ENCODE measurements at regions not wholly inside any gene's neighbourhood (a gene's known extent, or its start where the extent isn't known, plus 50 kb on each side); places are given as distances from the start of the nearest gene placed in this dataset.
"Not testable (repeated sequence)": the region's sequence is repeated elsewhere in the genome, so short reads cannot be mapped to it uniquely, and the experiment has no call there.

DNA sequence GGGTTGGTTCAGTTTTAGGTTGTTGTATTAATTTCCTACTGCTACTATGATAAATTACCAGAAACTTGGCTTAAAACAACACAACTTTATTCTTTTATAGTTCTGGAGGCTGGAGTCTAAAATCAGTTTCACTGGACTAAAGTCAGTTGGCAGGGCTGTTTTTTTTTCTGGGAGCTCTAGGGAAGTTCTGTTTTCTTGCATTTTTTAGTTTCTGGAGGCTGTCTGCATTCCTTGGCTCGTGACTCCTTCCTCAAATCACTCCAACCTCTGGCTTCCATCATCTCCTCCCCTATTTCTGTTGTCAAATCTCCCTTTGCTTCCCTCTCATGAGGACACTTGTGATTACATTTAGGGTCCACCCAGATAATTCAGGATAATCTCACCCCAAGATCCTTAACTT, 51.3 kb upstream of the SUB1 start:
- no peak for DNase-seq

DNA sequence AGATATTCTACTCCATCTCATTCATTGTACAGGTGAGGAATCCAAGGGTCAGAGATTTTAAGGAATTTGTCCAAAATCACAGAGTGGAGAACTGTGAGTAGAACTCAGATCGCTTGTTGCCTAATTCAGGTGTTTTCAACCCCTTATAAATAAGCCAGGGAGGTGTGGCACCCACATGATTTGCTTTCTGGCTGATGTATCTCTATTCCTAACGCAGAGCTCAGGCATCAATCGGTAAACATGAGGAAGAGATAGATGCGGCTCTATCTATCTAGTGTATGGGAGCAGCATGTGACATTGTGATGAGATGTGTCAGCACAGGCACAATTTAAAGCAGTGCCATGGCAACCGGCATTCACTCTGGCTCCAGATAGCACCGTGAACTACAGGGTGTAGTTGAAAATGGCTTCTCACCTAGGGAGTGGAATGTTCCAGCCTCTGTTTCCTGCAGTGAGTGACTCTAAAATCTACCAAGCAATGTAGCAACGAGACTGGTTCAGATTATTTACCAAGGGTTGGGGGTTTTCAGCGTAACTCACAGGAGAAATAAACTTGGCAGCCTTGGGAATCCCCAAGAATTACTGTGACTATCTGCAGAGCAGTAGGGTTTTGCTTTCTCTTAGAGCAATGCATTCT, 53.4 kb upstream of the SUB1 start:
- peak; percentile 63 for DNase-seq

DNA sequence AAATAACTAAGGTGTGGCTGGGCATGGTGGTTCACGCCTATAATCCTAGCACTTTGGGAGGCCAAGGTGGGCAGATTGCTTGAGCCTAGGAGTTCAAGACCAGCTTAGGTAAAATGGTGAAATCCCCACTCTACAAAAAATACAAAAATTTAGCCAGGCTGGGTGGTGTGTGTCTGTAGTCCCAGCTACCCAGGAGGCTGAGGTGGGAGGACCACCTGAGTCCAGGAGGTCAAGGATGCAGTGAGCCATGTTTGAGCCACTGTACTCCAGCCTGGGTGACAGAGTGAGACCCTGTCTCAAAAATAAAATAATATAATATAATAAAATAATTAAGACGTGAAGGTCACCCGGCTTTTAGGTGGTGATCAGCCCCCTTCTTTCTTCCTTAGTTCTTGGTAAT, 58.0 kb upstream of the SUB1 start:
- not testable (repeated sequence) for DNase-seq

DNA sequence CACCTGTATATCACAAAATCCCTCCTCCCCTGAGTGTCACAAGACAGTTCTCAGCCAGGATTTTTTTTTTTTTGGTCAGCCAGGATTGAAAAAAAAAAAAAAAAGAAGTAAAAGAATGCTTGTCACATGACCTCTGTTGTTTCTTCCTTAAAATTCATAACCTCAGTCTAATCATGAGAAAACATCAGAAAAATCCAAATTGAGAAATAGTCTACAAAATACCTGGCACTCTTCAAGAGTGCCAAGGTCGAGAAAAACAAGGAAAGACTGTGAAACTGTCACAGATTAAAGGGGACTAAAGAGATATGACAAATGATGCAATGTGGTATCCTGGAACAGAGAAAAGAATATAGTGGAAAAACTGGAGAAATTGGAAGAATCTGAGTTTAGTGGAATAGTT, 58.5 kb upstream of the SUB1 start:
- no peak for DNase-seq

DNA sequence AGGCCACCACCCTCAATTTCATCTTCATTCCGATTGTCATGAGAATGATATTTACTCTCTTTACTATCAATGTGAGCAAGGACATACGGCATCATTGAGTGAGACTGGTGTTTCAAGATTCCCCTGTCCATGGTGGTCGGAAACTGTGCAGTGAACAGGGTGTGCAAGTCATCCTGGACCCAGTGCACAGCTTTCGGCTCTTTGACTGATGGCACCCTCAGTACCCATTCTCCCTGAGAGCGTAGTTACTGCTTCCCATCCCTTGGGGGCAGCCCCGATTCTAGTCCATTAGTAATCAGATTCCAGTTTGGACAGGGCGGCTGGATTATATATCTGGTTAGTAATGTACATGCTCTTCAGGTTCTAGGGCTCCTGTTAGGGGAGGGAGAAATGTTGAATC, 61.7 kb upstream of the SUB1 start:
- no peak for DNase-seq

DNA sequence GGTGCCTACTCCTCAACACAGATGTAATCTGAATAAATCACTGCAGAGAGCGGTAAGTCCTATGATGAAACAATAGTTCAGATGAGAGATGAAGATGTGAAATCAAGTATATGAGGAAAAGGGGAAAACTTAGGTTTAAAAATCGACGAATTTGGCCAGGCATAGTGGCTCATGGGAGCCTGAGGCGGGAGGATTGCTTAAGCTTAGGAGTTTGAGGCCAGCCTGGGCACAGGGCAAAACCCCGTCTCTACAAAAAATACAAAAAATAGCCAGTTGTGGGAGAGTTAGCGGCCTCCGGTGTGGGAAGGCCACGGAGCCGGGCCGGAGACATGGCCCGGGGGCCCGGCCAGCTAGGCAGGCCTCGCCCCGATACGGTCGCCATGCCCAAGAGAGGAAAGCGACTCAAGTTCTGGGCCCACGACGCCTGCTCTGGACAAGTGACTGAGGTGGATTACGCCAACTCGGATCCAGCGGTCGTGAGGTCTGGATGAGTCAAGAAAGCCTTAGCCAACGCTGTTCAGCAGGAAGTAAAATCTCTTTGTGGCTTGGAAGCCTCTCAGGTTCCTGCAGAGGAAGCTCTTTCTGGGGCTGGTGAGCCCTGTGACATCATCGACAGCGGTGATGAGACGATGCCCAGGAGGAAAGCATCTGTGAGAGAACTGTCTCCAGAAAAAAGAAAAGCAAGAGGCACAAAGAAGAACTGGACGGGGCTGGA, 62.8 kb upstream of the SUB1 start:
- peak; percentile 33 for DNase-seq

DNA sequence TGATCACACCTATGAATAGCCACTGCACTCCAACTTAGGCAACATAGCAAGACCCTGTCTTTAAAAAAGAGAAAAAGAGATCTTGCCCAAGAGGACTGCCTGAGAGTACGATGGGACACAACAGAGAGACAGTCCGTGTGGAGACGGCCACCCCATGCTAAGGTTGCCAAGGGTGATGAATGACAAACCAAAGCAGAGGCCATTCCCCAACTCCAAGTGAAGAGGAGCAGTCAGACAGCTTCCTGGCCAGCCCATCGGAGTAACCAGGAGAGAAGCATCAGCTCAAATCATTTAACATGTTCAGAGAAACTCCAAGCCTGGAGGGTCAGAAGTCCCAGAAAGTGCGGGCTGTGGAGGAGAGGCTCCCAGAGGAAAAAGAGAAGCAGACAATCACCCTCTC, 63.9 kb upstream of the SUB1 start:
- no peak for DNase-seq

DNA sequence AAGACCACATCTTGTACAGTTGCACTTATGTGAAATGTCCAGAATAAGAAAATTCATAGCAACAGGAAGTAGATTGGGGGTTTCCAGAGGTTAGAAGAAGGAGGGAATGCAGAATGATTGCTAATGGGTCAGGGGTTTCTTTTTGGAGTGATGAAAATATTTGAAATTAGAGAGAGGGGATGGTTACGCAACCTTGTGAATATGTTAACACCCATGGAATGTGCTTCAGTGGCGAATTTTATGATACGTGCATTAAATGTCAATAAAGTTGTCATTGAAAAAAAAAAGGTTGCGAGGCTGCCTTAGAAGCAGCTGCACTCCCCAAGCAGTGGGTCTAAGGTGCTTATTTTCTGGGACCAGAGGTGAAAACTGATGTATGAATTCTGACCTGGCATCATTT, 64.4 kb upstream of the SUB1 start:
- DNase-seq, result no peak

DNA sequence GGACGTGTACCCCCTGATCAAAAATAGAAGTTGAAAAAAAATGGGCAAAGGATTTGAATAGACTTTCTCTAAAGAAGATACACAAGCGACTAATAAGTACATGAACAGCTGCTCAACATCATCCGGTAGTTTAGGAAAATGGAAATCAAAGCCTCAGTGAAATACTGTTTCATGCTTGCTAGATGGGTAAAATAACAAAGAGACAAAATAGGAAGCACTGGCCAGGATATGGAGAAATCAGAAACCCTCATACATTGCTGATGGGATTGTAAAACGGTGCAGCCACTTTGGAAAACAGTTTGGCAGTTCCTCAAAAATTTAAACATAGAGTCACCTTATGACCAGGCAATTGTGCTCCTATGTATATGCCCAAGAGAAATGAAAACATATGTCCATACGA, 65.0 kb upstream of the SUB1 start:
- no peak for DNase-seq

DNA sequence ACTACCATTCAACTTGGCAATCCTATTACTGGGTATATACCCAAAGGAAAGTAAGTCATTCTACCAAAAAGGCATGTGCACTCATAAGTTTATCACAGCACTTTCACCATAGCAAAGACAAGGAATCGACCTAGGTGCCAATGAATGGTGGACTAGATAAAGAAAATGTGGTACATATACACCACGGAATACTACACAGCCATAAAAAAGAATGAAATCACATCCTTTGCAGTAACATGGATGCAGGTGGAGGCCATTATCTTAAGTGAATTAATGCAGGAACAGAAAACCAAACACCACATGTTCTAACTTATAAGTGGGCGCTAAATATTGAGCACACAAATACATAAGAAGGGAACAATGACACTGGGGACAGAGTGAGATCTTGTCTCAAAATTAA, 65.8 kb upstream of the SUB1 start:
- DNase-seq, result no peak

DNA sequence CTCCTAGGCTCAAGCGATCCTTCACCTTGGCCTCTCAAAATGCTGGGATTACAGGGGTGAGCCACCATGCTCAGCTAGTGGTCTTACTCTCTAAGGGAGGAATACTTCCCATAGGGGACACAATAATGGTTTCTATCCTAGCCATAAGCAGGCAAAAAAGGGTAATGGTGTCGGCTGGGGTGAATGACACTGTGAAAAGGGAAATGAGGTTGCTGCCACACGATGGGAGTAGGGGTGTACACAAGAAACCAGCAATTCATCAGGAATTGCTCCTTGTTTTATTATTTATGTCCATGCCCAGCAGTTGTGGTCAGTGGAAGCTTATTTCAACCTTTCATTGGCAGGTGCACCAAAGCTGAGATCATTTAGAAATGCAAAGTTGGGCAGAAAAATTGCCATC, 70.3 kb upstream of the ZFR start:
- DNase-seq, result no peak

DNA sequence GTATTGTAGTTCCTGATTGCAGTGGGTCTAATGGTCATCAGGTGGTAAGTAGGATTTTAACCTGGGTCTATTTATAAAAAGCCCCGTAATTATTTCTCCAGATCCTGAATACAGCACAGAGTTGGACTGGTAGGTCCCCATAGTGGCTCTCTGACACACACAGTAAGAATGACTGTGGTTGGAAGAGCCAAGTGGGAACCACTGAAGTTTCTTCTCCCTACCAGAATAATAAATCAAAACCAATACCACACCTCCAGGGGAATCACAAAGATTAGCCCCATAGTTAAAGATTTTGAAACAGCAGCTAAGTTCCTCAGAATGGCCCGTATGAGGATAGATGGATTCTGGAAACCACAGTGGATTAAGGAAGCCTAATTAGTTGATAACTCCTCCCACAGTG, 68.4 kb upstream of the ZFR start:
- DNase-seq, result no peak

DNA sequence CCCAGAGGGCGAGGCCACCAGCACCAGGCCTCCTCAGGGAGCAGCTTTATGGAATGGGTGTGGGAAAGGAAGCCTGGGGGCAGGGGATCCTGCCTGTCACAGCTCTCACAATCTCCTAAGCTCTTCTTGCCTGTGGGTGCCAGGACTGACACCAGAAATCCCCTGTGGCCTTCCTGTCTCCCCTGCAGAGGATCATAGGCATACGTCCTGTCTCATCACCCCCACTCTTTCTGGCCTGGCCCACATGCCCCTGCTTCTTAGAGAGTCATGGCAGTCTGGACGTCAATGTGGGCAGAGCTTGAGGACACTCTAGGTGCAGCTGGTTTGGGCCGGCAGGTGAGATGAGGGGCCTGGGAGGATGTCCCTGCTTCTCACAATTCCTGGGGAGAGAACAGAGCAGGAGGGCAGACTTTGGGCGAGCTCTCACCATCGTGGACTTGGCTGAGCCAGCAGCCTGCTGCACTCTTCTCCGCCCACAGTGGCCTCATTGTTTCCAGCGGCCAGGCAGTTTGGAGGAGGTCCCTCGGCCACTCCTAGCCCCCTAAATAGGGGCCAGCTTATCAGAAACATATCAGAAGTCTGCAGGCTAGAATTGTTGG, 67.3 kb upstream of the ZFR start:
- no peak for DNase-seq

DNA sequence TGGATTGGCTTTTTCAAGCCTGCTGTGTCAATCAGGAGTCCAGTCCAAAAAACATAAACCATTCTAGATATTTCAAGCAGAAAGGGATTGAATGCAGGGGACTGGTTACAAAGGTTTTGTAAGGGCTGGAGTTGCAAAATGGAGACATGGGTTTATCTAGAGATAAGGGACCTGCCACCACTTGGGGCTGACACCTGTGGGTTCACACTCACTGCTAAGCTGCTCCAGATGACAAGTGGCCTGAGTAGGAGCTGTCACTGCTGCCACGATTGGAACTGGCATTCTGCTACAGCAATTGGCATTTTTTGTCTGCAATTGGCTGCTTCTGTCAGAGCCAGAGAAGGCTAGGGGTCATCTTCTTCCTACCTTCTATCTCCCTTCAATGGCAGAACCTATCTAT, 66.3 kb upstream of the ZFR start:
- DNase-seq, result no peak

DNA sequence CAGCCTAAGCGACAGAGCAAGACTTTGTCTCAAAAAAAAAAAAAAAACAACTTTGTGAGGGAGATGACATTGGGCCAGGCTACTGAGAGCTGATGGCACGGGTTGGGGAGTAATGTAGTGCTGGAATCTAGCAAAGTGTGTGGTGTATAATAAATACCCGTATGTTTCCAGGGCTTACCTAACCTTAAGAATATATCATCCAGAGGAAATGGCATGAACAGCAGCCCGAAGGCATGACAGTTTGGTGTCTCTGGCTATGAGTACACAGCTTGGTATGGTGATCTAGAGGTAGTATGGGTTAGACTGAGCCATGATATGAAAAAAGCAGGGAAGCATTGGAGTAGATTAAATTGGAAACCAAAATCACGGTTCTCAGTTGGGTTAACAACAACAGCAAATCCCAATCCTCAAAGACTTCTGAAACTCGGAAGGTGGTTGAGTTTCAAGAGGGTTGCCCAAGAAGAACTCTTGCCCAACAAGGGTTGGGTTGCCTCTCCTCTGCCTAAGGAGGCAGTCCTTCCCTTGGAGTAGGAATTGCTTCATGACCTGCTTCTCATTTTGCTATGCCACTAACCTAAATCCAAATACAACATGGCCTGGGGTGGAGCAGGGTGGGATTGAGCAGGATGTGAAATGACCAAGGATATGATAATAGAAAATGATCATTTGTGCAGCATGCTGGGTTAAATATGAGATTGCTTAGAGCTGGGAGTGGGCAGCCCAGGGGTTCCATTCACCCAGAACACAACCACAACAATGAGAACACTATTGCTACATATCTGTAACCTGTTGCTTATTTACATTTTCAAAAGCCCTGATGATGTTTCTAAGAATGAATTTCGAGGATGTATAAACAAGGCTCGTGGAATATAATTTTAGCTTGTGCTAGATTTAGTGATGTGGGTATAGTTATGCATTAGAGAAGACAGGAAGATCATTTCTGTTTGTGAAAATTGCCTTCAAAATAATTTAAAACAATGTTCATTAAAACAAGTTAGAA, 64.6 kb upstream of the ZFR start:
- DNase-seq, result no peak

DNA sequence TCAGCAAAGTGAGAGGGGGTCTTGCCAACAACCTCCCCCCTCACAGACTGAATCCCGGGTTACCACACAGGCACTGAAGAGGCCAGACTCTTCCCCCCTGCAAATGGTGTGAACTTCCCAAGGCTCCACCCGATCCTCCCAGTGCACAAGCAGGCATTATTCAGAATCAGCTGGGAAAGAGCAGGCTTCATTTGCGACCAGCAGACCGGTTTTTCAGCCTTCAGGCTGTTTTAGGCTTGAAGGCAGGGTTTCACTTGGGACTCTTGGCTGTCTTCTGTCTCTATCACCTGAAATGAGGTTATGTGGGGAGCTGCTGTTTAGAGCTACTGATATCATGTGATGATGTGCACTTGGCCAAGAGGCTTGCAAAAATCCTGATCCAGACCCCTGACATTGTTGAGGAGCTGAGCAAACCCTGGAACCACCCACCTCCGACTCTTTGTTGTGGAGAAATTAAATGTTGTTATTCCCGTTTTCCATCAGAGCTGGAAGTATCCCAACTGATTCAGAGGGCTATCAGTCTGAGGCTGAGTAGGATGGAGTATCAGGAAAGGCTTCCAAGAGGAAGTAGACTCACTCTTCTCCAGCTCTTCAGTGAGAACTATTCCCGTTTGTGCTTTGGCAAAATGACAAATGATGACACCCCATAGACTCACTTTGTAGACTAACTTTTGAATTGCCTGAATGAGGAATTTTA, 63.3 kb upstream of the ZFR start:
- DNase-seq, result no peak

DNA sequence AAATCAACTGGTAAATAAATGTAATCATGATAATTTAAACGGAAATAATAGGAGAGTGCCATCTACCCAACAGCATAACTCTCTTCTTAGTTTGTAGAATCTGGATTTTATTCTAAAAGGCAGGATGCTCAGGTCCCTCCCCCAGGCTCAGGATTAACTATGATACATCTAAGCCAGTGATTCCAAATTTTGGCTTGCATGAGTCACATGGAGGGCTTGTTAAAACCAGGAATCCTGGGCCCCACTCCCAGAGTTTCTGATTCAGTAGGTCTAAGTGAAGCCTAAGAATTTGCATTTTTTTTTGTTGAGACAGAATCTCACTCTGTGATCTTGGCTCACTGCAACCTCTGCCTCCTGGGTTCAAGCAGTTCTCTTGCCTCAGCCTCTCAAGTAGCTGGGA, 62.3 kb upstream of the ZFR start:
- no peak for DNase-seq

DNA sequence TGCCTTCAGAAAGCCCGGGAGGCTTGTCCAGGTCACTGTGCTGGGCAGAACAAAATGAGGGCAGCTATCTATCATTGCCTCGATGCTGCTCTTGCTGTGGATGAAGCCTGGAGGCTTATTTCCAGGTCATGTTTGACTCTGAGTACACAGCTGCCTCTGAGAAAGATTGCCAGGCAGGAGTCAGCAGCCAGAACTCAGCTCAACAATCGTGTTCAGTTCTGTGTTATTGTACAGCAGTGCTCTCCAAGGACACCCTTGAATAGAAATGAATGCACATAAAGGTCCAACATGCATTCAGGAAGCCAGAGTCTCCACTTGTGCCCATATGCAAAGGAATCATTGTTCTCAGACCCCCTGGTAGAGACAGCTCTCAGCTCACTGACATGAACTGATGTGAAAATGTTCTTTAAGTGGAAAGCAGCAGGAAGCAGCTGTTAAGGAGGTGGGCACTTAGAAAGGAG, 61.7 kb upstream of the ZFR start:
- no peak for DNase-seq

DNA sequence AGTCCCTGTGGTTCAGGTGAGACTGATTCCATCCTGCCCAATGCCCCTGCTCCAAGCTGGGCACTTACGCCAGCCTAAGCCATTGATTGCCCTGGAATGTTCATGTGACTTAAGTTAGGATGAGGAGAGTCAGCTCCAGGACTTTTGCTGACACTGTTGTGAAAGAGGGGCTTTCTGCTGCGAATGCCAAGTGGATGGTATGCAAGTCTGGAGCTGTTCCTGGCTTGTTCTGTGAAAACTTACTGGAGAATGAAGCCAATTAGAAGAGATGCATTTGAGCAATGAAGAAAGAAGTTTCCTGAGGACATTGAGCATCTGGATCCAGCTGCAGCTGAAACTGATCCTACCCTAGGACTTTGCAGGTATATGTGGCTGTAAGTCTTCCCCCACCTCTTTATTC, 61.2 kb upstream of the ZFR start:
- no peak for DNase-seq

DNA sequence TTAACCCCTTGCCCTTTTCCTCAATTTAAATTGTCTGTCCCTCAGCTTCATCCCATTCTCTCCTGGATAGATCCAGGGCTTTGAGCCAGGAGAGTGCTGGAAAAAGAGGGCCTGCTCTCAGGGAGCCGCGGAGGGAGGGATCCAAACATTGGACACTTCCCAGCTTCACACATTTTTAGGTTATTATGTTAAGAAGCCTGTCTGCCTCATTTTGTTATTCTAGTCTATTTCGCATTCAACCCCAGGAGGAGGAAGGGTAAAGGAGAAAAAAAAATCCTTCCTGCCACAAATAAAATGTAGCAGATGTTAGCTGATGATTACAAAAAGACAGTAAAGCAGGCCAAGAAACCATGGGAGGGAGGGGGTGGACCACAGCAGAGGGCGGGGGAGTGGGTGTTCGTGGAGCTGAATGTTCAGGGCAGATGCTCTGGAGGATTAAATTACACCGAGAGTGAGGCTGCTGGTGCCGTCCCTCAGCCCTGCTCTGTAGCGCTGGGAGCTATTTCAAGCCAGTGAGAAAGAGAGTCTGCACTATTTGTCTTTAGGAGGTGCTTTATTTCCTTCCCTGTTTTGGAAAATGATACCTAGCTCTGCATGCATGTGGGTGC, 60.6 kb upstream of the ZFR start:
- no peak for DNase-seq

DNA sequence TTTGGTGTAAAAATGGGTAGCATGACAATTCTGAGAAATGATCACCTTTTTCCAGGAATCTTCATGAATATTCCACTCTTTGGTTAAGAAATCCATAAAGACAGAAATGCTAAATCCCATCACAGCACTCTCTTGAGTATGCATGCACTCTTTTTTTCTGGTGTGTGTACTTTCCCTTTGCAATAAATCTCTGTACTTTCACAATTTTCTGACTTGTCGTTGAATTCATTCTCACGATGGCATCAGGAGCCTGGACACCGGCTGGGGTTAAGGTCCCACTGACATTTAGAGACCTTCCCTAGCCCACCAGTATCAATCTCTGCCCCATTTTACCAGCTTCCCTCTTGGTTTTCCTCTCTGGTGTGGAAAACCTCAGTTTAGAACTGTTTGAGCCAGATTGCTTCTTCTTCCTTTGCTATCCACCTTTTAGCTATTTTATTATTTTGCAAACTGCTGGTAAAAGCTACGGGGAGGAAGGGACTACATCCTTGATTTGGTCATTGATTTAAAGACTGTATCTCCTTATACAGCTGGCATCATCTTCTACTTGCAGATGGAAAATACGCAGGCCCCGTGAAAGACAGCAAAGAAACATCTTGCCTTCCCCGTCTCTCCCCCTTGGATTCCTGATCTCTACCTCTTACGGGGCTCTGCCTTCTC, 59.9 kb upstream of the ZFR start:
- no peak for DNase-seq

DNA sequence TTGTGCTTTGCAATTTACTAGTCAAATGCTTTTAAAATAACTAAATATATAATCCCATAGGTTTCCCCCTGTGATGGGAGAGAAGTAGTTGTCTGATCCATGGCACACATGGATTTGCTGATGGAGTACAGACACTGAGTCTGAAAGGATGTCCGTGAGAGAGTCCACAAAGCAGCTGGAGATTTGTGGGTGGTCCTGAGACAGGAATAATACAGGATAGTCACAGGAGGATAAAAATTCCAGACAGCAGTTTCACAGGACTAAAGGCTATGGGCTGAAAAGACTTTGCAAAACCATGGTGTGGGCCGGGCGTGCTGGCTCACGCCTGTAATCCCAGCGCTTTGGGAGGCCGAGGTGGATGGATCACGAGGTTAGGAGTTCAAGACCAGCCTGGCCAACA, 58.7 kb upstream of the ZFR start:
- DNase-seq, result no peak

All from stimulated activated naive CD4-positive, alpha-beta T cell treated with Interleukin-2 at 50 U/mL for 16 hours (primary cell).